Stomach (tissue), 8 donors: ENCODE measurements at regions not wholly inside any gene's neighbourhood (a gene's known extent, or its start where the extent isn't known, plus 50 kb on each side); places are given as distances from the start of the nearest gene placed in this dataset.

ENCODE experiments used
- DNase-seq, 2 donors: peaks; one replicate each; pipeline versions ENCODE4 v3.0.0 to v3.0.0-alpha.2; 2013 to 2019
- H3K27ac ChIP-seq, 5 donors: fragments of 200-600 bp in 4 of 5; sonication (generic) in 4 of 5; one replicate each; pipeline ENCODE4 v1.5.1; 2013 to 2019; ENCODE audit warnings: mild to moderate bottlenecking in 1 of 5, moderate library complexity in 1 of 5
- H3K27me3 ChIP-seq, 3 donors: fragments of 200-600 bp; sonication (generic); one replicate each; pipeline ENCODE4 v1.5.1; 2017 to 2019; ENCODE audit warnings: mixed run types in 1 of 3
- H3K36me3 ChIP-seq, 4 donors: fragments of 200-600 bp; sonication (generic); 1 replicate in 3 of 4; 2 replicates in 1 of 4; pipeline ENCODE4 v1.5.1; 2016 to 2019
- H3K4me1 ChIP-seq, 4 donors: fragments of 200-600 bp; sonication (generic); one replicate each; pipeline ENCODE4 v1.5.1; 2016 to 2019
- H3K4me3 ChIP-seq, 4 donors: fragments of 200-600 bp; sonication (generic) in 3 of 4; one replicate each; pipeline ENCODE4 v1.5.1; 2016 to 2019; ENCODE audit warnings: mild to moderate bottlenecking in 1 of 4
- H3K9me3 ChIP-seq, 4 donors: fragments of 200-600 bp; sonication (generic); one replicate each; pipeline ENCODE4 v1.5.1; 2016 to 2019
- CTCF ChIP-seq, 7 experiments: fragments of 450-650 bp in 4 of 7; fragments of 200-600 bp in 3 of 7; sonication (generic) in 3 of 7; IDR thresholded peaks; one replicate each; pipeline ENCODE4 v1.5.1; 2016 to 2019; ENCODE audit warnings: antibody characterized with exemption in 7 of 7, control low read depth in 2 of 7, mild to moderate bottlenecking in 1 of 7
- EP300 ChIP-seq: sonication (generic); formaldehyde crosslinking; IDR thresholded peaks from one replicate; pipeline ENCODE4 v1.6.1; 2017; ENCODE audit warnings: antibody characterized with exemption
- POLR2A ChIP-seq, 4 donors: fragments of 450-650 bp; IDR thresholded peaks; one replicate each; pipeline ENCODE4 v1.6.1; 2016; ENCODE audit warnings: antibody characterized with exemption in 4 of 4, control low read depth in 2 of 4, mild to moderate bottlenecking in 1 of 4, moderate library complexity in 1 of 4
- POLR2AphosphoS5 ChIP-seq, 3 donors: sonication (generic); formaldehyde crosslinking; IDR thresholded peaks; one replicate each; pipeline ENCODE4 v1.6.1; 2016; ENCODE audit warnings: antibody characterized with exemption in 3 of 3
- WGBS, 5 donors: extraction: QIAGEN DNeasy Blood & Tissue Kit in 3 of 5; methylation state at CpG; one replicate each; pipeline versions ENCODE4 v1.1.5 to v1.1.7; 2013 to 2018; 5-methylcytosine and 5-hydroxymethylcytosine counted together
- intact Hi-C: fragments of 100-400 bp; cut with DNase I; formaldehyde crosslinking; loops from one replicate; pipeline ENCODE4 v1.15.1; 2023; ENCODE audit warnings: low total_unique reads
- donor health status: healthy with polysubstance abuse.
- donor health status: Bipolar disorder and iron deficiency.
- donor health status: healthy.

GRCh38 chr16:9407206-9407758 lies 315.8 kb downstream of the HAPSTR1 start:
- H3K4me1 ChIP-seq, result peaks cover 0 to 6% (median 0%) of the 10 kb centered on the region in 4 donors
- H3K36me3 ChIP-seq, result no peaks in the 10 kb centered on the region
- 75 to 88% (median 82%) methylated on average over 5 to 6 of the region's 6 CpGs for WGBS, 5 donors
- no peaks in the 10 kb centered on the region for H3K27me3 ChIP-seq
- H3K4me3 ChIP-seq, result no peak overlapping the region
- H3K27ac ChIP-seq, result no peak overlapping the region
- no peaks in the 10 kb centered on the region for H3K9me3 ChIP-seq
- no peak for DNase-seq
- intact Hi-C loops, result no loop called here
- TF ChIP-seq POLR2A (IDR thresholded peaks at IDR 0.05), result no peak
- no peak for TF ChIP-seq CTCF (IDR thresholded peaks at IDR 0.05)
- no peak for TF ChIP-seq EP300
- no peak for TF ChIP-seq POLR2AphosphoS5 (IDR thresholded peaks at IDR 0.05)

GRCh38 chr16:9408297-9408878 lies 316.9 kb downstream of the HAPSTR1 start:
- intact Hi-C loops, result no loop called here
- H3K27ac ChIP-seq, result no peak overlapping the region
- no peak overlapping the region for H3K4me3 ChIP-seq
- 41 to 49% (median 43%) methylated on average over 9 of the region's 9 CpGs for WGBS, 5 donors
- H3K4me1 ChIP-seq, result peaks cover 0 to 16% (median 3%) of the 10 kb centered on the region in 4 donors
- H3K9me3 ChIP-seq, result no peaks in the 10 kb centered on the region
- no peaks in the 10 kb centered on the region for H3K27me3 ChIP-seq
- TF ChIP-seq EP300 (no peak), CTCF (IDR thresholded peaks at IDR 0.05) (no peak)
- H3K36me3 ChIP-seq, result no peaks in the 10 kb centered on the region
- DNase-seq, result no peak

GRCh38 chr16:9409560-9410493 lies 318.4 kb downstream of the HAPSTR1 start:
- H3K9me3 ChIP-seq, result no peaks in the 10 kb centered on the region
- 71 to 75% (median 74%) methylated on average over 10 of the region's 10 CpGs for whole genome bisulfite sequencing, 5 donors
- H3K4me3 ChIP-seq, result no peak overlapping the region
- peaks cover 0 to 16% (median 3%) of the 10 kb centered on the region in 4 donors for H3K4me1 ChIP-seq
- TF ChIP-seq POLR2A (IDR thresholded peaks at IDR 0.05), result no peak
- no peak for TF ChIP-seq POLR2AphosphoS5 (IDR thresholded peaks at IDR 0.05)
- no peak for TF ChIP-seq EP300
- no peak for TF ChIP-seq CTCF (IDR thresholded peaks at IDR 0.05)
- no peak for DNase-seq
- H3K36me3 ChIP-seq, result no peaks in the 10 kb centered on the region
- intact Hi-C loops, result no loop called here
- no peak overlapping the region for H3K27ac ChIP-seq
- H3K27me3 ChIP-seq, result no peaks in the 10 kb centered on the region

GRCh38 chr16:9411426-9411825 lies 320.0 kb downstream of the HAPSTR1 start:
- Histone ChIP-seq H3K36me3 (no peaks in the 10 kb centered on the region), H3K4me3 (no peak overlapping the region), H3K27ac (no peak overlapping the region), H3K4me1 (peaks cover 0 to 16% (median 3%) of the 10 kb centered on the region in 4 donors), H3K27me3 (no peaks in the 10 kb centered on the region), H3K9me3 (peaks cover 0 to 1% (median under 1%) of the 10 kb centered on the region in 4 donors)
- no peak for TF ChIP-seq POLR2AphosphoS5 (IDR thresholded peaks at IDR 0.05)
- TF ChIP-seq POLR2A (IDR thresholded peaks at IDR 0.05), result no peak
- no peak for TF ChIP-seq CTCF (IDR thresholded peaks at IDR 0.05)
- no peak for TF ChIP-seq EP300
- intact Hi-C loops, result no loop called here
- 71 to 88% (median 86%) methylated on average over 7 of the region's 7 CpGs for WGBS, 5 donors
- no peak for DNase-seq
